B cell (primary cell): ENCODE measurements at regions not wholly inside any gene's neighbourhood (a gene's known extent, or its start where the extent isn't known, plus 50 kb on each side); places are given as distances from the start of the nearest gene placed in this dataset.

ENCODE experiments used
- ATAC-seq: fragments of 200-7000 bp; cut with Tn5 transposase; one replicate; pipeline ENCODE4 v1.10.0; 2021; ENCODE audit warnings: low read depth, mild to moderate bottlenecking, moderate number of reproducible peaks, moderate library complexity
- CTCF ChIA-PET: fragments of 350-600 bp; sonication (Branson Sonifier 250); formaldehyde crosslinking; loops from one replicate; lab custom pipeline; 2021; ENCODE audit warnings: antibody characterized with exemption, inconsistent platforms; lab: Charles Lee
- POLR2A ChIA-PET: fragments of 350-600 bp; sonication (Branson Sonifier 250); formaldehyde crosslinking; loops from one replicate; lab custom pipeline; 2021; ENCODE audit warnings: antibody characterized with exemption; lab: Charles Lee
- DNase-seq: peaks from one replicate; pipeline ENCODE4 v3.0.0; 2013
- H2AFZ ChIP-seq: 2 replicates; pipeline ENCODE4 v1.6.1; 2012; ENCODE audit warnings: mild to moderate bottlenecking, low read depth, low read length; ENCODE audit not compliant: insufficient read depth, poor library complexity, severe bottlenecking
- H3K27ac ChIP-seq, 2 donors: 1 replicate in 1 of 2; 2 replicates in 1 of 2; pipeline ENCODE4 v1.5.1; 2012 to 2013; ENCODE audit warnings: low read length in 2 of 2, mild to moderate bottlenecking in 2 of 2, moderate library complexity in 1 of 2
- H3K27me3 ChIP-seq, 4 experiments: fragments of 200-600 bp in 1 of 4; sonication (generic) in 1 of 4; replicated peaks in 1 of 4; 1 replicate in 2 of 4; 2 replicates in 2 of 4; pipeline versions ENCODE4 v1.6.1 to v1.7.0; 2013 to 2016; ENCODE audit warnings: low read length in 3 of 4, mild to moderate bottlenecking in 2 of 4, mixed read lengths in 1 of 4, moderate library complexity in 1 of 4; ENCODE audit not compliant: insufficient read depth in 4 of 4, control insufficient read depth in 3 of 4; ENCODE audit errors: control extremely low read depth in 1 of 4
- H3K36me3 ChIP-seq, 2 experiments: replicated peaks in 1 of 2; 1 replicate in 1 of 2; 2 replicates in 1 of 2; pipeline versions ENCODE4 v1.6.1 to v1.7.1; 2013; ENCODE audit warnings: low read length in 1 of 2; ENCODE audit not compliant: insufficient read depth in 2 of 2, control insufficient read depth in 1 of 2; ENCODE audit errors: control extremely low read depth in 1 of 2, extremely low read depth in 1 of 2
- H3K4me1 ChIP-seq, 2 donors: fragments of 200-600 bp in 1 of 2; sonication (generic) in 1 of 2; 1 replicate in 1 of 2; 2 replicates in 1 of 2; pipeline versions ENCODE4 v1.5.1 to v1.6.1; 2013 to 2017; ENCODE audit warnings: low read length in 2 of 2; ENCODE audit not compliant: control insufficient read depth in 2 of 2, insufficient read depth in 2 of 2
- H3K4me2 ChIP-seq: replicated peaks from 2 replicates; pipeline ENCODE3; 2012; ENCODE audit warnings: mild to moderate bottlenecking, low read depth, low read length; ENCODE audit not compliant: poor library complexity, severe bottlenecking
- H3K4me3 ChIP-seq, 5 experiments: fragments of 200-600 bp in 1 of 5; sonication (generic) in 1 of 5; 1 replicate in 3 of 5; 2 replicates in 2 of 5; pipeline versions ENCODE4 v1.5.1 to v1.7.0; 2011 to 2016; ENCODE audit warnings: low read length in 4 of 5, mild to moderate bottlenecking in 4 of 5, low read depth in 2 of 5, control low read depth in 1 of 5, moderate library complexity in 1 of 5; ENCODE audit not compliant: insufficient read depth in 1 of 5; ENCODE audit errors: control extremely low read depth in 1 of 5, extremely low read depth in 1 of 5
- H3K79me2 ChIP-seq: fragments of 200-600 bp; sonication (generic); one replicate; pipeline ENCODE4 v1.6.0; 2016; ENCODE audit warnings: low read length; ENCODE audit not compliant: control insufficient read depth, insufficient read depth
- H3K9ac ChIP-seq: fragments of 200-600 bp; sonication (generic); 2 replicates; pipeline ENCODE4 v1.6.1; 2017; ENCODE audit warnings: mild to moderate bottlenecking, low read length, moderate library complexity
- H3K9me3 ChIP-seq, 3 donors: one replicate each; pipeline versions ENCODE4 v1.6.1 to v1.7.1; 2013; ENCODE audit warnings: low read length in 2 of 3; ENCODE audit not compliant: control insufficient read depth in 2 of 3, insufficient read depth in 1 of 3; ENCODE audit errors: control extremely low read depth in 1 of 3
- H4K20me1 ChIP-seq: 2 replicates; pipeline ENCODE4 v1.6.0; 2012; ENCODE audit warnings: mild to moderate bottlenecking, low read length; ENCODE audit not compliant: insufficient read depth, control insufficient read depth, poor library complexity, severe bottlenecking
- H3K27ac Mint-ChIP-seq: one replicate; pipeline ENCODE4 v1.8.0; 2021; ENCODE audit warnings: mixed read lengths
- H3K27me3 Mint-ChIP-seq: one replicate; pipeline ENCODE4 v1.8.0; 2021; ENCODE audit warnings: mixed read lengths
- H3K4me1 Mint-ChIP-seq: one replicate; pipeline ENCODE4 v1.8.0; 2021; ENCODE audit warnings: mixed read lengths
- H3K4me3 Mint-ChIP-seq: one replicate; pipeline ENCODE4 v1.8.0; 2021; ENCODE audit warnings: mixed read lengths
- H3K9me3 Mint-ChIP-seq: one replicate; pipeline ENCODE4 v1.8.0; 2022; ENCODE audit warnings: mixed read lengths; ENCODE audit not compliant: insufficient read depth
- EZH2 ChIP-seq: IDR thresholded peaks from 2 replicates; pipeline ENCODE4 v1.6.1; 2012; ENCODE audit warnings: borderline replicate concordance, low read depth, mild to moderate bottlenecking, moderate library complexity, low read length; ENCODE audit not compliant: insufficient read depth, poor library complexity, severe bottlenecking
- WGBS: methylation state at CpG from one replicate; pipeline ENCODE4 v1.1.5; 2013; ENCODE audit warnings: missing lambda C conversion rate; ENCODE audit not compliant: insufficient coverage; 5-methylcytosine and 5-hydroxymethylcytosine counted together
- intact Hi-C: fragments of 100-400 bp; cut with micrococcal nuclease; formaldehyde crosslinking; loops from one replicate; pipeline ENCODE4 v1.10.0; 2022
- TF ChIP-seq, protein P1 (sequence below): fragments of 200-600 bp; IDR thresholded peaks from one replicate; pipeline ENCODE4 v1.8.0; 2022; ENCODE audit warnings: antibody characterized with exemption, mild to moderate bottlenecking

DNA sequence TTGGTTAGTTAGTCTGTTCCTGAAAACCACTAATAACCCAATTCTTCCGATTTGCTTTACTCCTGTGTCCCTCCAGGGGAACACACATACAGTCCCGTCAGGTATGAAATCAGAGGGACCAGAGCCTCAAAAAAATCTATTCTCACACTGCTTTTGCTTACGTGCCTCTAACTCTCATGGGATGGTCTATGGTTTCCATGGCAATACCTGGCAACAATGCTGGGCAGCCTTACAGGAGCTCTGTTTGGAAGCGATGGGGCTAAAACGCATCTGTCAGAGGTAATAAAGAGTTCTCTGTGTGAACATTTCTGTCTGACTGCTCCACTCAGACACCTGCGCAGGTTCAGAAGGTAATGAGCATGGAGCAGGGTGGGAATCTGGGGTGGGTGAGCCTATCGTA lies 376.2 kb downstream of the GXYLT1 start:
- Mint-ChIP-seq H3K27ac (no peak overlapping the region), H3K27me3 (no peaks in the 10 kb centered on the region), H3K4me3 (no peak overlapping the region), H3K4me1 (no peaks in the 10 kb centered on the region), H3K9me3 (no peaks in the 10 kb centered on the region)
- CTCF ChIA-PET: no interaction called here
- no peaks in the 10 kb centered on the region for H4K20me1 ChIP-seq
- no peak overlapping the region for H3K27ac ChIP-seq
- POLR2A ChIA-PET: no interaction called here
- no peaks in the 10 kb centered on the region for H3K36me3 ChIP-seq
- no peak overlapping the region for H3K4me3 ChIP-seq
- H2AFZ ChIP-seq: no peak overlapping the region
- no peak for TF ChIP-seq EZH2
- TF ChIP-seq, protein P1, sequence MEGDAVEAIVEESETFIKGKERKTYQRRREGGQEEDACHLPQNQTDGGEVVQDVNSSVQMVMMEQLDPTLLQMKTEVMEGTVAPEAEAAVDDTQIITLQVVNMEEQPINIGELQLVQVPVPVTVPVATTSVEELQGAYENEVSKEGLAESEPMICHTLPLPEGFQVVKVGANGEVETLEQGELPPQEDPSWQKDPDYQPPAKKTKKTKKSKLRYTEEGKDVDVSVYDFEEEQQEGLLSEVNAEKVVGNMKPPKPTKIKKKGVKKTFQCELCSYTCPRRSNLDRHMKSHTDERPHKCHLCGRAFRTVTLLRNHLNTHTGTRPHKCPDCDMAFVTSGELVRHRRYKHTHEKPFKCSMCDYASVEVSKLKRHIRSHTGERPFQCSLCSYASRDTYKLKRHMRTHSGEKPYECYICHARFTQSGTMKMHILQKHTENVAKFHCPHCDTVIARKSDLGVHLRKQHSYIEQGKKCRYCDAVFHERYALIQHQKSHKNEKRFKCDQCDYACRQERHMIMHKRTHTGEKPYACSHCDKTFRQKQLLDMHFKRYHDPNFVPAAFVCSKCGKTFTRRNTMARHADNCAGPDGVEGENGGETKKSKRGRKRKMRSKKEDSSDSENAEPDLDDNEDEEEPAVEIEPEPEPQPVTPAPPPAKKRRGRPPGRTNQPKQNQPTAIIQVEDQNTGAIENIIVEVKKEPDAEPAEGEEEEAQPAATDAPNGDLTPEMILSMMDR: no peak
- no peak overlapping the region for H3K9ac ChIP-seq
- H3K4me1 ChIP-seq: no peaks in the 10 kb centered on the region
- H3K27me3 ChIP-seq: no peaks in the 10 kb centered on the region
- no peak overlapping the region for H3K4me2 ChIP-seq
- DNase-seq (no peak), ATAC-seq (no peak)
- no peaks in the 10 kb centered on the region for H3K79me2 ChIP-seq
- intact Hi-C loops: no loop called here
- H3K9me3 ChIP-seq: no peaks in the 10 kb centered on the region
- WGBS: 94% methylated on average over 6 of the region's 7 CpGs

DNA sequence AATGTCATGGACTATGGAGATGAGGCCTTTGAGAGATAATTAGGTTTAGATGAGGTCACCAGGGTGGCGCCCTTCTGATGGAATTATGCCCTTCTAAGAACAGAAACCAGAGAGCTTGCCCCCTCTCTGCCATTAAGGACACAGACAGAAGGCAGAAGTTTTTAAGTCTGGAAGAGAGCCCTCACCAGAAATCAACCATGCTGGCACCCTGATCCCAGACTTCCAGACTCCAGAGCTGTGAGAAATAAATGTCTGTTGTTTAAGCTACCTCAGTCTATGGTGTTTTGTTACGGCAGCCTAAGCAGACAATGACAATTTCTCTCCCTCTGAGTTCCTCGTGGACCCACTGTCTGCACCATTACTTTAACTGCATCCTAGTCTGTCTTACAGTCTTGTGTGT lies 382.0 kb downstream of the GXYLT1 start:
- Mint-ChIP-seq H3K9me3 (no peaks in the 10 kb centered on the region), H3K4me3 (no peak overlapping the region), H3K27me3 (no peaks in the 10 kb centered on the region), H3K4me1 (no peaks in the 10 kb centered on the region), H3K27ac (no peak overlapping the region)
- DNase-seq (no peak), ATAC-seq (no peak)
- no peak overlapping the region for H3K9ac ChIP-seq
- H3K4me3 ChIP-seq: no peak overlapping the region
- H3K4me2 ChIP-seq: no peak overlapping the region
- no peaks in the 10 kb centered on the region for H3K27me3 ChIP-seq
- H2AFZ ChIP-seq: no peak overlapping the region
- no peaks in the 10 kb centered on the region for H3K4me1 ChIP-seq
- TF ChIP-seq EZH2: no peak
- TF ChIP-seq, protein P1: no peak
- no peaks in the 10 kb centered on the region for H3K36me3 ChIP-seq
- no peaks in the 10 kb centered on the region for H4K20me1 ChIP-seq
- intact Hi-C loops: no loop called here
- H3K79me2 ChIP-seq: no peaks in the 10 kb centered on the region
- no peaks in the 10 kb centered on the region for H3K9me3 ChIP-seq
- ChIA-PET CTCF (no interaction called here), POLR2A (no interaction called here)
- no peak overlapping the region for H3K27ac ChIP-seq
- WGBS: no CpG with 5 or more reads among the region's 3 CpGs
